Ishikawa (cell line): ENCODE measurements at regions not wholly inside any gene's neighbourhood (a gene's known extent, or its start where the extent isn't known, plus 50 kb on each side); places are given as distances from the start of the nearest gene placed in this dataset.

Experiments used
- TAF1 ChIP-seq: IDR thresholded peaks from 2 replicates; pipeline ENCODE4 v1.6.1; 2012; ENCODE audit warnings: low read depth, mild to moderate bottlenecking
- TEAD4 ChIP-seq: IDR thresholded peaks from 2 replicates; pipeline ENCODE4 v1.6.1; 2012
- YY1 ChIP-seq: IDR thresholded peaks from 2 replicates; pipeline ENCODE4 v1.6.1; 2012; ENCODE audit warnings: low read depth
- TF ChIP-seq, protein P1 (sequence below): IDR thresholded peaks from 2 replicates; pipeline ENCODE4 v1.6.1; 2012

DNA sequence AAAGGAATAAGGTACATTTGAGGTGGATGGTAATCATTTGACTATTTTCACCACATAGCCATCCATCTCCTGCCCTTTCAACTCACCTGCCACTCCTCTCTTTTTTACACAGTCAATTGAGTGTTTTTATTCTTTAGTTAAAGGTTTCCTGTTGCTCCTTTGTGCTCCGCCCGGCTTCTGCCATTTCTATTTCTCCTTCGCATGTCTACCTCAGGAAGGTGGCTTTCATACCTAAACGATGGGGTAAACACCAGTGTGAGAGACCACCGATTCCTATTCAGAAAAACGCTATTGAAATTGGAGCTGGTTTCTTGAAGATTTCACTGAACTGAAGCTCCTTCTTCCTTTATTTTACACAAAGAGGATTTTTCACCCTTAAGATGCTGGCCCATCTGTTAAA, 1628.0 kb upstream of the PIK3C3 start:
- TF ChIP-seq, protein P1, sequence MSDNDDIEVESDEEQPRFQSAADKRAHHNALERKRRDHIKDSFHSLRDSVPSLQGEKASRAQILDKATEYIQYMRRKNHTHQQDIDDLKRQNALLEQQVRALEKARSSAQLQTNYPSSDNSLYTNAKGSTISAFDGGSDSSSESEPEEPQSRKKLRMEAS, result no peak
- TF ChIP-seq YY1 (no peak), TAF1 (no peak), TEAD4 (no peak)
